K562 (cell line): ENCODE measurements at regions not wholly inside any gene's neighbourhood (a gene's known extent, or its start where the extent isn't known, plus 50 kb on each side); places are given as distances from the start of the nearest gene placed in this dataset.

Source experiments
- ATAC-seq: fragments of 200-7000 bp; cut with Tn5 transposase; 3 replicates; pipeline ENCODE4 v1.9.1; 2020; ENCODE audit warnings: moderate library complexity
- BruUV-seq: library from RNA; stranded (reverse); fragments of 400-500 nt; replicated peaks from 2 replicates; lab custom pipeline; 2021; lab: Mats Ljungman, UMichigan
- CTCF ChIA-PET: fragments of 300-600 bp; formaldehyde crosslinking; extraction: SDS; loops from one replicate; lab custom pipeline; 2021; ENCODE audit warnings: low intra/inter-chr PET ratio; lab: Yijun Ruan, JAX
- POLR2A ChIA-PET: fragments of 300-600, 350-650 bp; sonication (Branson Sonifier 250); formaldehyde crosslinking; extraction: SDS; loops from one replicate; lab custom pipeline; 2021; ENCODE audit warnings: antibody characterized with exemption, inconsistent platforms; lab: Yijun Ruan, JAX
- DNase-seq, 4 experiments: peaks; one replicate each; pipeline versions ENCODE4 v3.0.0 to v3.0.0-alpha.2; 2011 to 2018; ENCODE audit warnings: low spot score in 3 of 4, mixed read lengths in 3 of 4; ENCODE audit errors: extremely low read depth in 1 of 4
- FAIRE-seq: peaks from 2 replicates; lab custom pipeline; 2011; peaks lifted over from hg19 to GRCh38; lab: Jason Lieb, UNC
- H2AFZ ChIP-seq: 2 replicates; pipeline ENCODE4 v1.6.0; 2011; ENCODE audit warnings: low read depth, low read length, control low read depth, inconsistent platforms
- H3K27ac ChIP-seq: fragments of 200-600 bp; 3 replicates; pipeline ENCODE4 v1.8.0; 2011; ENCODE audit warnings: low read depth, mild to moderate bottlenecking, control low read depth, inconsistent platforms, low read length, moderate library complexity, mixed read lengths; ENCODE audit errors: extremely low read depth
- H3K27me3 ChIP-seq, 2 experiments: fragments of 300-600 bp in 1 of 2; 2 replicates in 1 of 2; 3 replicates in 1 of 2; pipeline versions ENCODE4 v1.6.0 to v1.8.0; 2011; ENCODE audit warnings: inconsistent platforms in 2 of 2, low read length in 2 of 2, mild to moderate bottlenecking in 1 of 2, mixed read lengths in 1 of 2, moderate library complexity in 1 of 2; ENCODE audit not compliant: control insufficient read depth in 2 of 2, insufficient read depth in 2 of 2
- H3K36me3 ChIP-seq: fragments of 300-600 bp; 3 replicates; pipeline ENCODE4 v1.8.0; 2011; ENCODE audit warnings: mild to moderate bottlenecking, low read length, inconsistent platforms; ENCODE audit not compliant: control insufficient read depth, insufficient read depth
- H3K4me1 ChIP-seq, 2 experiments: fragments of 200-600 bp in 1 of 2; replicated peaks in 1 of 2; 2 replicates in 1 of 2; 3 replicates in 1 of 2; pipeline versions ENCODE4 v1.5.1 to v1.8.0; 2011; ENCODE audit warnings: inconsistent platforms in 2 of 2, low read length in 2 of 2, mild to moderate bottlenecking in 1 of 2, mixed read lengths in 1 of 2, moderate library complexity in 1 of 2; ENCODE audit not compliant: control insufficient read depth in 2 of 2, insufficient read depth in 2 of 2
- H3K4me2 ChIP-seq: 2 replicates; pipeline ENCODE4 v1.6.1; 2011; ENCODE audit warnings: low read length, control low read depth, inconsistent platforms, mixed read lengths; ENCODE audit not compliant: insufficient read depth
- H3K4me3 ChIP-seq: fragments of 200-600 bp; sonication (generic), shearing (Covaris generic); 2 replicates; pipeline ENCODE4 v1.5.1; 2016; ENCODE audit warnings: control low read depth, inconsistent platforms
- H3K79me2 ChIP-seq: fragments of 200-600 bp; 3 replicates; pipeline ENCODE4 v1.8.0; 2011; ENCODE audit warnings: low read length, inconsistent platforms; ENCODE audit not compliant: control insufficient read depth, insufficient read depth
- H3K9ac ChIP-seq, 2 experiments: 2 replicates each; pipeline versions ENCODE4 v1.6.0 to v1.6.1; 2011; ENCODE audit warnings: low read depth in 2 of 2, low read length in 2 of 2, control low read depth in 1 of 2, inconsistent platforms in 1 of 2, mild to moderate bottlenecking in 1 of 2, mixed read lengths in 1 of 2; ENCODE audit not compliant: insufficient read depth in 1 of 2
- H3K9me1 ChIP-seq: one replicate; pipeline ENCODE4 v1.6.0; 2011; ENCODE audit warnings: inconsistent platforms, mild to moderate bottlenecking, low read length, moderate library complexity; ENCODE audit not compliant: control insufficient read depth, insufficient read depth
- H3K9me3 ChIP-seq: replicated peaks from 2 replicates; pipeline ENCODE4 v1.5.1; 2011; ENCODE audit warnings: low read depth, low read length, inconsistent platforms; ENCODE audit not compliant: control insufficient read depth, insufficient read depth
- H4K20me1 ChIP-seq: replicated peaks from 2 replicates; pipeline ENCODE4 v1.6.1; 2011; ENCODE audit warnings: low read length, inconsistent platforms, mixed read lengths; ENCODE audit not compliant: control insufficient read depth, insufficient read depth
- CCNT2 ChIP-seq: IDR thresholded peaks from 2 replicates; pipeline ENCODE4 v1.6.1; 2011; ENCODE audit warnings: borderline replicate concordance, low read depth, mild to moderate bottlenecking, moderate library complexity, mixed read lengths, low read length; ENCODE audit not compliant: insufficient read length; ENCODE audit errors: extremely low read depth
- FOXJ3 ChIP-seq: sonication (generic); formaldehyde crosslinking; IDR thresholded peaks from 2 replicates; pipeline ENCODE4 v1.4.0; 2020; ENCODE audit warnings: mild to moderate bottlenecking, missing genetic modification reagents
- MCM7 ChIP-seq, 2 experiments: fragments of 450-650 bp; IDR thresholded peaks; 2 replicates each; pipeline ENCODE4 v1.6.1; 2016 to 2018
- NCOA4 ChIP-seq: fragments of 450-650 bp; IDR thresholded peaks from 2 replicates; pipeline ENCODE4 v1.6.1; 2018; ENCODE audit warnings: mild to moderate bottlenecking; ENCODE audit not compliant: partially characterized antibody
- PHTF2 ChIP-seq: fragments of 250-450 bp; sonication (Bioruptor Pico); IDR thresholded peaks from 2 replicates; pipeline ENCODE4 v1.5.0; 2021; ENCODE audit warnings: mild to moderate bottlenecking
- ZNF75A ChIP-seq: fragments of 450-650 bp; formaldehyde crosslinking; IDR thresholded peaks from 2 replicates; pipeline ENCODE4 v1.4.0; 2020; ENCODE audit warnings: mild to moderate bottlenecking
- WGBS: fragments of 100-300 bp; shearing (Covaris generic); methylation state at CpG from one replicate; pipeline ENCODE4 v1.1.6; 2016; ENCODE audit warnings: low coverage, mixed read lengths; ENCODE audit not compliant: insufficient coverage; ENCODE audit errors: missing lambda C conversion rate; 5-methylcytosine and 5-hydroxymethylcytosine counted together
- in situ Hi-C: fragments of 300-500 bp; cut with MboI; formaldehyde crosslinking; loops from 4 replicates; pipeline ENCODE4 v1.15.0; 2018; ENCODE audit warnings: inconsistent platforms, mixed read lengths
- intact Hi-C: fragments of 100-400 bp; cut with micrococcal nuclease; formaldehyde crosslinking; loops from 2 replicates; pipeline ENCODE4 v1.14.2; 2022
- TF ChIP-seq, protein P1 (sequence below): IDR thresholded peaks from 2 replicates; pipeline ENCODE4 v1.6.1; 2014; ENCODE audit warnings: antibody characterized with exemption
- TF ChIP-seq, protein P2 (sequence below): sonication (generic); formaldehyde crosslinking; IDR thresholded peaks from 2 replicates; pipeline ENCODE4 v1.8.0; 2022; ENCODE audit warnings: missing genetic modification reagents, mild to moderate bottlenecking, borderline replicate concordance
- TF ChIP-seq, protein P3 (sequence below), 2 experiments: fragments of 450-650 bp; formaldehyde crosslinking in 1 of 2; IDR thresholded peaks; 2 replicates each; pipeline versions ENCODE4 v1.4.0 to v1.6.1; 2014 to 2020; ENCODE audit warnings: mild to moderate bottlenecking in 2 of 2, borderline replicate concordance in 1 of 2, low read depth in 1 of 2

DNA sequence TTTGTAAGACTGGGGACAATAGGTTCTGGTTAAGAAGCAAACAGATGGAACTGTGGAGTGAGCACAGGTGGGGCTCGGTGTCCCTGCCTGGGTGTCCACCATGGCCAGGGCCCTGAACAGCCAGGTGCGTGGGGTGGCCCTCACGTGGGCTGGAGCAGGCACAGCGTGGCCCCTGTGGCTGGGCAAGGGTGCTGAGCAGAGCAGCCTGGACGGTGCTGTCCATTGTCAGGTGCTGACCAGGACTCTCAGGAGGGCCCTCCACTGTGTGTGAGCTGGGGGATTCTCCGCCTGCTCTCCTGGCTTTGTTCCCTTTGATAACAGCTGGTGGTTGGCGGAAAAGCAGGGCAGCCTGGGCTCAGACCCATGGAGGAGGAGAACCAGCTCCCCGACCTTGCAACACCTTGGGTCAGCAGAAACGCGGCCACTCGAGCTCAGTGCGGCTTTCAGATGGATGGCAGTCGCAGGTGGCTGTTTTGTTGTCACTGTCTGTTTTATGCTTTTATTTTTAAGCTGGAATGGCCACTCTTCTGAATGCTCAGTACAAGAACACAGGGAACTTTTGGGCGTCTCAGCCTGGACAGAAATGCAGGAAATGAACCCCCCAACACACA, 273.9 kb upstream of the ADARB2 start:
- Histone ChIP-seq H3K27me3 (no peaks in the 10 kb centered on the region), H3K36me3 (no peaks in the 10 kb centered on the region), H3K9me1 (no peaks in the 10 kb centered on the region), H4K20me1 (no peaks in the 10 kb centered on the region), H3K9ac (no peak overlapping the region), H3K4me3 (no peak overlapping the region), H3K27ac (no peak overlapping the region), H3K4me2 (no peak overlapping the region), H3K9me3 (no peaks in the 10 kb centered on the region), H3K79me2 (no peaks in the 10 kb centered on the region), H2AFZ (no peak overlapping the region), H3K4me1 (no peaks in the 10 kb centered on the region)
- CTCF ChIA-PET = no interaction called here
- in situ Hi-C loops = no loop called here
- FAIRE-seq = no peak
- no peak for TF ChIP-seq CCNT2
- no peak for TF ChIP-seq ZNF75A (CRISPR knock-in tag)
- no peak for TF ChIP-seq MCM7 (IDR thresholded peaks at IDR 0.05)
- TF ChIP-seq, protein P1, sequence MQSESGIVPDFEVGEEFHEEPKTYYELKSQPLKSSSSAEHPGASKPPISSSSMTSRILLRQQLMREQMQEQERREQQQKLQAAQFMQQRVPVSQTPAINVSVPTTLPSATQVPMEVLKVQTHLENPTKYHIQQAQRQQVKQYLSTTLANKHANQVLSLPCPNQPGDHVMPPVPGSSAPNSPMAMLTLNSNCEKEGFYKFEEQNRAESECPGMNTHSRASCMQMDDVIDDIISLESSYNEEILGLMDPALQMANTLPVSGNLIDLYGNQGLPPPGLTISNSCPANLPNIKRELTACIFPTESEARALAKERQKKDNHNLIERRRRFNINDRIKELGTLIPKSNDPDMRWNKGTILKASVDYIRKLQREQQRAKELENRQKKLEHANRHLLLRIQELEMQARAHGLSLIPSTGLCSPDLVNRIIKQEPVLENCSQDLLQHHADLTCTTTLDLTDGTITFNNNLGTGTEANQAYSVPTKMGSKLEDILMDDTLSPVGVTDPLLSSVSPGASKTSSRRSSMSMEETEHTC = no peak
- no peak for TF ChIP-seq FOXJ3
- TF ChIP-seq NCOA4 = no peak
- TF ChIP-seq, protein P2, sequence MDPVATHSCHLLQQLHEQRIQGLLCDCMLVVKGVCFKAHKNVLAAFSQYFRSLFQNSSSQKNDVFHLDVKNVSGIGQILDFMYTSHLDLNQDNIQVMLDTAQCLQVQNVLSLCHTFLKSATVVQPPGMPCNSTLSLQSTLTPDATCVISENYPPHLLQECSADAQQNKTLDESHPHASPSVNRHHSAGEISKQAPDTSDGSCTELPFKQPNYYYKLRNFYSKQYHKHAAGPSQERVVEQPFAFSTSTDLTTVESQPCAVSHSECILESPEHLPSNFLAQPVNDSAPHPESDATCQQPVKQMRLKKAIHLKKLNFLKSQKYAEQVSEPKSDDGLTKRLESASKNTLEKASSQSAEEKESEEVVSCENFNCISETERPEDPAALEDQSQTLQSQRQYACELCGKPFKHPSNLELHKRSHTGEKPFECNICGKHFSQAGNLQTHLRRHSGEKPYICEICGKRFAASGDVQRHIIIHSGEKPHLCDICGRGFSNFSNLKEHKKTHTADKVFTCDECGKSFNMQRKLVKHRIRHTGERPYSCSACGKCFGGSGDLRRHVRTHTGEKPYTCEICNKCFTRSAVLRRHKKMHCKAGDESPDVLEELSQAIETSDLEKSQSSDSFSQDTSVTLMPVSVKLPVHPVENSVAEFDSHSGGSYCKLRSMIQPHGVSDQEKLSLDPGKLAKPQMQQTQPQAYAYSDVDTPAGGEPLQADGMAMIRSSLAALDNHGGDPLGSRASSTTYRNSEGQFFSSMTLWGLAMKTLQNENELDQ (CRISPR knock-in tag) = no peak
- TF ChIP-seq PHTF2 (CRISPR knock-in tag) = no peak
- TF ChIP-seq, protein P3, sequence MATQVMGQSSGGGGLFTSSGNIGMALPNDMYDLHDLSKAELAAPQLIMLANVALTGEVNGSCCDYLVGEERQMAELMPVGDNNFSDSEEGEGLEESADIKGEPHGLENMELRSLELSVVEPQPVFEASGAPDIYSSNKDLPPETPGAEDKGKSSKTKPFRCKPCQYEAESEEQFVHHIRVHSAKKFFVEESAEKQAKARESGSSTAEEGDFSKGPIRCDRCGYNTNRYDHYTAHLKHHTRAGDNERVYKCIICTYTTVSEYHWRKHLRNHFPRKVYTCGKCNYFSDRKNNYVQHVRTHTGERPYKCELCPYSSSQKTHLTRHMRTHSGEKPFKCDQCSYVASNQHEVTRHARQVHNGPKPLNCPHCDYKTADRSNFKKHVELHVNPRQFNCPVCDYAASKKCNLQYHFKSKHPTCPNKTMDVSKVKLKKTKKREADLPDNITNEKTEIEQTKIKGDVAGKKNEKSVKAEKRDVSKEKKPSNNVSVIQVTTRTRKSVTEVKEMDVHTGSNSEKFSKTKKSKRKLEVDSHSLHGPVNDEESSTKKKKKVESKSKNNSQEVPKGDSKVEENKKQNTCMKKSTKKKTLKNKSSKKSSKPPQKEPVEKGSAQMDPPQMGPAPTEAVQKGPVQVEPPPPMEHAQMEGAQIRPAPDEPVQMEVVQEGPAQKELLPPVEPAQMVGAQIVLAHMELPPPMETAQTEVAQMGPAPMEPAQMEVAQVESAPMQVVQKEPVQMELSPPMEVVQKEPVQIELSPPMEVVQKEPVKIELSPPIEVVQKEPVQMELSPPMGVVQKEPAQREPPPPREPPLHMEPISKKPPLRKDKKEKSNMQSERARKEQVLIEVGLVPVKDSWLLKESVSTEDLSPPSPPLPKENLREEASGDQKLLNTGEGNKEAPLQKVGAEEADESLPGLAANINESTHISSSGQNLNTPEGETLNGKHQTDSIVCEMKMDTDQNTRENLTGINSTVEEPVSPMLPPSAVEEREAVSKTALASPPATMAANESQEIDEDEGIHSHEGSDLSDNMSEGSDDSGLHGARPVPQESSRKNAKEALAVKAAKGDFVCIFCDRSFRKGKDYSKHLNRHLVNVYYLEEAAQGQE (IDR thresholded peaks at IDR 0.05; ENCODE audit: borderline replicate concordance) = peak; percentile 62
- TF ChIP-seq, protein P3 (CRISPR knock-in tag; IDR thresholded peaks at IDR 0.05; ENCODE audit: low read depth) = no peak
- intact Hi-C loops = no loop called here
- no peak for ATAC-seq
- WGBS = under 1% methylated on average over 13 of the region's 14 CpGs
- no peak for DNase-seq
- POLR2A ChIA-PET = no interaction called here
- BruUV-seq = no TSS peak
